ENCODE measurements at regions not wholly inside any gene's neighbourhood (a gene's known extent, or its start where the extent isn't known, plus 50 kb on each side); places are given as distances from the start of the nearest gene placed in this dataset.

- no peak for TF ChIP-seq ETS1 (IDR thresholded peaks at IDR 0.05)
- TF ChIP-seq EZH2phosphoT487 (IDR thresholded peaks at IDR 0.05; ENCODE audit: unreplicated experiment): no peak
Observed at GRCh38 chr10:105644978-105645377, 1003.9 kb downstream of the SORCS3 start (continued).

DNA sequence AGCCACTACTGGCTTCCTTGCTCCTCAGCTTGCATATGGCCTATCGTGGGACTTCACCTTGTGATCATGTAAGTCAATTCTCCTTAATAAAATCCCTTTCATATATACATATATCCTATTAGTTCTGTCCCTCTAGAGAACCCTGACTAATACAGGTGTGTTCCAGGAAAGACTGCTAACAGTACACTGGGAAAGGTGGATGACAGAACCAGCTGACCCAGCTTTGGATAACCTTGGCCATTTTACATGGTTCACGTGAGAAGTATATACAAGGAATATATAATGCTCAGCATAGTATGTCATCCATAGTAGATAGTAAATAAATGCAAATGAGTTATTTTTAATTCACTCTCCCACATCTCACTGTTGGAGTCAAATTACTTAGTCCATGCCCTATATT lies 1003.5 kb downstream of the SORCS3 start:
- no peak for ATAC-seq
- TF ChIP-seq REST (IDR thresholded peaks at IDR 0.05; ENCODE audit: unreplicated experiment) (no peak), ETS1 (IDR thresholded peaks at IDR 0.05) (no peak), ZNF331 (CRISPR knock-in tag; IDR thresholded peaks at IDR 0.05; ENCODE audit: low read depth) (no peak), CTCF (conservative IDR thresholded peaks at IDR 0.05; ENCODE audit: low read depth in 2 of 2) (no peak), STAT1 (IDR thresholded peaks at IDR 0.05; ENCODE audit: unreplicated experiment) (no peak), JUNB (IDR thresholded peaks at IDR 0.05; ENCODE audit: unreplicated experiment) (no peak), ZNF462 (CRISPR knock-in tag; IDR thresholded peaks at IDR 0.05) (no peak), CREB1 (CRISPR knock-in tag; IDR thresholded peaks at IDR 0.05; ENCODE audit: low read depth) (no peak), ZNF114 (CRISPR knock-in tag; IDR thresholded peaks at IDR 0.05) (no peak), NANOG (IDR thresholded peaks at IDR 0.05; ENCODE audit: borderline replicate concordance) (no peak), EZH2phosphoT487 (IDR thresholded peaks at IDR 0.05; ENCODE audit: unreplicated experiment) (no peak), POLR2AphosphoS5 (IDR thresholded peaks at IDR 0.05; ENCODE audit: low read depth) (no peak)

More for the DNA sequence above, 1003.5 kb downstream of the SORCS3 start:
- H3K4me1 Mint-ChIP-seq: peaks cover 7% of the 10 kb centered on the region; the same call in 2 of the 3 replicates
- H3K9me3 Mint-ChIP-seq: no peaks in the 10 kb centered on the region
- H3K4me3 Mint-ChIP-seq: no peak overlapping the region
- Histone ChIP-seq H2AFZ (no peak overlapping the region), H3K9me2 (ENCODE audit: insufficient read depth) (0 out of 2 replicates have a peak, but pooled peaks cover 2% of the 10 kb centered on the region), H3K4me3 (no peak overlapping the region), H3F3A (replicated peaks; ENCODE audit: low read depth) (no peaks in the 10 kb centered on the region), H3K79me2 (replicated peaks; ENCODE audit: insufficient read depth) (no peaks in the 10 kb centered on the region), H3K36me3 (ENCODE audit: insufficient read depth) (no peaks in the 10 kb centered on the region), H3K27ac (ENCODE audit: low read depth) (no peak overlapping the region), H3K4me1 (ENCODE audit: insufficient read depth) (peaks cover 16% of the 10 kb centered on the region), H3K4me2 (no peak overlapping the region), H4K20me1 (replicated peaks; ENCODE audit: insufficient read depth) (no peaks in the 10 kb centered on the region), H3K27me3 (ENCODE audit: insufficient read depth) (no peaks in the 10 kb centered on the region)
- DNase-seq (ENCODE audit: low spot score): no peak
- no peak overlapping the region for H3K27ac Mint-ChIP-seq
- no peaks in the 10 kb centered on the region for H3K36me3 Mint-ChIP-seq (ENCODE audit: low read depth)
- no peaks in the 10 kb centered on the region for H3K27me3 Mint-ChIP-seq (ENCODE audit: insufficient read depth, low read depth, poor library complexity)

Data from GM23338 (cell line).